SW480 (cell line): ENCODE measurements at regions not wholly inside any gene's neighbourhood (a gene's known extent, or its start where the extent isn't known, plus 50 kb on each side); places are given as distances from the start of the nearest gene placed in this dataset.
"Not testable (repeated sequence)": the region's sequence is repeated elsewhere in the genome, so short reads cannot be mapped to it uniquely, and the experiment has no call there.

Source experiments
- DNase-seq: peaks from one replicate; pipeline ENCODE4 v3.0.0-alpha.2; 2016; ENCODE audit warnings: low spot score

DNA sequence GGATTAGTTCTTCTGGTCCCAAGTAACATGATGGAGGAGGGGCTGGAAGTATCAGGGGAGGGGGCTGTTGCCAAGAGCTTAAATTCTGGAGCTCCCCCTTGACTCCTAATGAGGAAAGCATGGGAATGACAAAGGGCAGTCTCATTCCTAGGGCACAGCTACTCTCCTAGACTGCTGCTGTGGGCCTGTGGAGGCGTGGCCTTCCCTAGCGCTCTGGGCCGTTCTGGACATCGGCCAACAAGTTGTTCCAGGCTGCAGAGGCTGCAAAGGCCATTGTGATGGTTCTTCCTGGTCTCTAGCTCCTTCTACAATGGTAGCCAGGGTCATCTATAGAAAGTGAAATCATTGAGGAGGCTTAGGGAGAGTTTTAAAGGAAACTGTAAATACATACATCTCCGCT, 916.6 kb downstream of the DIAPH3 start:
- DNase-seq = peak; percentile 17

DNA sequence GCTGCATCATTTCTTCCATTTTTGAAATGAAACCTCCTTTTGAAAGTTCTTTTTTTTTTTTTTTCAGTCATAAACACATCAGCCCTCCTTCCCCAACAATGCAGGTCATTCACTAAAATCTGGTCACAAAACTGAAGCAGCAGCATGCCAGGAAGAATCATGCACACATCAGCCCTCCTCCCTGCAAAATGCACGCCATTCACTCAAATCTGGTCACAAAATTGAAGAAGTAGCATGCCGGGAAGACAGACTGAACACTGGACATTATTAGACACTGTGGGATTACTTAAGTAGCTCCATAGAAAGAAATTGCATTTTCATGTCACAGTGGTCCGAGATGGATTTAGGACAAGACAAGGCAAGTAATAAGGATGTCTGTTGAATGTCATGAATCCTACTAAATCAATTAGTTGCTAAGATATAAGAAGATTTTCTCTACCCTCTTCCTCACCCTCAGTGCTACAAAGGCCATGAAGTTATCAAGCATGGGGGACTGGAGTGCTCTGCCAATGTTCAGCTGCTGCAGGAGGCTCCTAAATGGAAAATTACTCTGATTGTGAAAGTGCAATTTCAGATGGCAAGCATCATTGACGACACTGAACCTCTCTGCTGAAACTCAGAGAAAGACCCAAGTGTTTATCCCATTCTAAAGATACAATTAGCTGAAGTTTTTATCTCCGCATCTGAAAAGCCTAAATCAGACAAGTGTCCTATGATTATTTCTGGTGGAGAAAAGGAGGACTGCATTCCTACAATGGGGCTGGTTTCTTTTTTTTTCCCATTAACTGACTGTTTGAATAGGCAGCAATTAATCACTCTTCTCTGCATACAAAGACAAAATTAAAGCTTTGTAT, 913.2 kb downstream of the DIAPH3 start:
- no peak for DNase-seq

DNA sequence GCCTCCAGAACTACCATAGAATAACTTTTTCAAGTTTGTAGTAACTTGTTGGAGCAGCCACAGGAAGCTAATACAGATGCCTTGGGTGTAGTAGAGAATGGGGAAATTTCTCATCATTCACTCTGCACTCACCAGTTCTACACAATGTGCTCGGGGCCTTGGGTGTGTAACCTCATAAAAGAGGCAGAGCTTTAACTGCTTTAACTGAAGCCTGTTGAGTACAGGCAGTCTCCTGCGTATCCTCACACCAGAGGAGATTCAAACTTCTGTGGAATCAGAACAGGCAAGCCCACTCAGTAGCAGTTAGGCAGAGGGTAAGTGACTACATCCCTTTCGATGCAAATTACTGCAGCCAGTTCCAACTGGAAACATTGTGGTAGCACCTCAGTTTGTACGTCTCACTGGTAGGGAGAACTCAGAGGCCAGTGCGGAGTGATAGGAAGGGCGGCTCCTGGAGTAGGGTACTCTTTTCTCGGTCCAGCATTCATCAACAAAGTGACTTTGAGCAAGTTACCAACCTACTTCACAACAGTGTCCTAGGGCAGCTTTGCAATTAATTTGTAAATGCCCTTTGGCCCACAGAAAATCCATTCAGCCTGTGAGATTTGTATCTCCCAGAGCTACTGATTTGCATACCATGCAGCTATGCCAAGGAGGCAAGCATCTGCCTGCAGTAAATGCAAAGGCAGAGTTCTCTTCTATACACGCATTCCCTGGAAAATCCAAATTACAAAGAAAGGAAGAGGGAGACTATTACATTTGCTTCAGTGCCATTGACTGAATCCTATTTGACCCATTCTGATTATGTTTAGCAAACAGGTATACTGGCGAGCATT, 904.3 kb downstream of the DIAPH3 start:
- DNase-seq = no peak

DNA sequence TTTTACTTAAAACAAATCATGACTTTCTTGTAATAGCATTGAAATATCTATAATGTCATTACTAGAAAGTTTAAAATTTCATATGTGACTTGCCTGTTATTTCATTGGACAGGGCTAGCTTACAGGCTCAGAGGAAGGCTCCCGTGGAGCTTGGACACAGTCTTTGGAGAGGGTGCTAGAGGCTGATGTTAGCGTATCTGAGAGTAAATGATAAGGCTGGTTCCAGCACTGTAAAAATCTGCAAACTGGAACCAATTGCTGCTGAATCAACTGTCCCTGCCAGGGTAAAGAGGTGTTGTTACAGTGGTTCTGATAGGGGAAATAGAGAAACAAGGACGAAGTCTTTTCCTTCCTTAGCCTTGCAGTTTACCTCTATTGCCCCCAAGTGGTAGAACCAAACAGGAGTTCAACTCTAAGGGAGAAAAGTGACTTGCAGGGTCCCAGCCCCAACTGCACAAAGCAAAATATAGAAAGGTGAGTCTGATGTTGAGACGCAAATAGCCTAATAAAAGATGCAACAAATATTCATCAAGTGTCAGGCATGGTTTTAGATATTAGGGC, 901.7 kb downstream of the DIAPH3 start:
- DNase-seq = no peak

DNA sequence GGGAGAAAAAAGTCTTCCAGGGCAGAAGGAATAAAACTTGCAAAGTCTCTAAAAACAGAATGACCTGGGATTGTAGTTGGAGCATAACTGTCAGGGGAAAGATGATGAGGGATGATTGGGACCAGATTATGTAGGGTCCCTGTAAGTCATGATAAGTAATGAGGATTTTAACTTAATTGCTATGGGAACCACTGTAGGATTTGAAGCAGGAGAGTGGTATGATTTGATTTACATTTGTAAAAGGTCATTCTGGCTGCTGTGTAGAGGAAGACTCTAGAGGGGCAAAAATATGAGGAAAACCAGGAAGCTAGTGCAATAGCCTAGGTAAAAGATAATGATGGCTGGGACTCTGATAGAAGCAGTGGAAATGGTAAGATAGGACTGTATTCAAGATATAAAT, 900.2 kb downstream of the DIAPH3 start:
- no peak for DNase-seq

DNA sequence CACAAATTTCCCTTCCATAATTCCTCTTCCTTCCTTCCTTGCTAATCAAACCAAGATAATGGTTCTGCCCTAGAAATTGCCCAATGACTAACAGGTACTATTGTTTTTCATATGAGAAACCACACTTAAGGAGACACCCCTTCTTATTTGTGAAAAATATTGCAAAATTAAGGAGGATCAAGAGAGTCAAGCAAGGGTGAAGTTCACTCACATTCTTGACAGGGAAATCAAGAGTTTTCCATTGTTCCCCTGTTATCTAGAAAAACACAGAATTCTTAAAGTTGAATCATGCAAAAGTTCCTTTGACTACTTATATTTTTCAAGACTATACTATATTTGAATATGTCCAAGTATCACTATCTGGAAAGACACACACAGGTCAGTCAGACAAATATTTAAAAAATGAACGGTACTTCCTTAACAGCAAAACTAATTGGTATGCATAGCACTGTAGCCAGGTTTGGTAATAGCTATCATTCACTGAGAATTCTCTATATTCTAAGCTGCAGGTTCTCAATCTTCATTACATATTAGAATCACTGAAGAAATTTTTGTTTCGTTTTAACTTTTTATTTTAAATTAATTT, 897.2 kb downstream of the DIAPH3 start:
- DNase-seq = no peak

DNA sequence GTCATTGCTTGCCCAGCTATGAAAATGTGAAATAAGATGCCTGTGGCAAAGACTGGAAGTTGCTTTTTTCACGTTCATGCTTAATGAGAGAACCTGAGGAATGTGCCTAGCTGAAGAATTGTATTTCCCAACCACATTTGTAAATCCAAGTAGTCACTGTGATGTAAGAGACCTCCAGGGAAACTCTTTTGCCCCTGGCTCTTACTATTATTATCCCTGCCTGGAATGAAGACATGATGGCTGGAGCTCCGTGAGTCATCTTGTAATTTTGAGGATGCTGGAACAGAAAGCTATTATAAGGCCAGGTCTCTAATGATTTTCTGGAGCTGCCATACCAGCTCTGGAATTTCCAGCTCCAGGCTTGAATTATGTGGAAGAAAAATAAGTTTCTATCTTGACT, 894.3 kb downstream of the DIAPH3 start:
- no peak for DNase-seq

DNA sequence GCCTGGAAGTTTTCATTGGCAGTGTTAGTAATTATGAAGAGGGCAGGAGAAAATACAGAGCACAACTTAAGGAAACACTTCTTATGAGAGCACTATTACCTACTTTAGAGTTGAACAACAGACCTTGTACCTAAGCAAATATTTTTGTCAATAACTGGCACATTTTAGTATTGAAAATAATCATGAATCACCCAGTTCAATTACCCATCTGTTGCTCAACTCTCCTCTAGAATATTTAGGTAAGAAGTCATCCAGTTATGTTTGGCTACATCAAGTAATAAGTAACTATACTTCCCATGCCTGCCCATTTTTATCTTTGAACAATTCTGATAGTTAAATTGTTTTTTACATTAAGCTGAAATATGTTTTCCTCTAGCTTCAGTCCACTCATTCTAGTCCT, 893.4 kb downstream of the DIAPH3 start:
- DNase-seq = no peak

DNA sequence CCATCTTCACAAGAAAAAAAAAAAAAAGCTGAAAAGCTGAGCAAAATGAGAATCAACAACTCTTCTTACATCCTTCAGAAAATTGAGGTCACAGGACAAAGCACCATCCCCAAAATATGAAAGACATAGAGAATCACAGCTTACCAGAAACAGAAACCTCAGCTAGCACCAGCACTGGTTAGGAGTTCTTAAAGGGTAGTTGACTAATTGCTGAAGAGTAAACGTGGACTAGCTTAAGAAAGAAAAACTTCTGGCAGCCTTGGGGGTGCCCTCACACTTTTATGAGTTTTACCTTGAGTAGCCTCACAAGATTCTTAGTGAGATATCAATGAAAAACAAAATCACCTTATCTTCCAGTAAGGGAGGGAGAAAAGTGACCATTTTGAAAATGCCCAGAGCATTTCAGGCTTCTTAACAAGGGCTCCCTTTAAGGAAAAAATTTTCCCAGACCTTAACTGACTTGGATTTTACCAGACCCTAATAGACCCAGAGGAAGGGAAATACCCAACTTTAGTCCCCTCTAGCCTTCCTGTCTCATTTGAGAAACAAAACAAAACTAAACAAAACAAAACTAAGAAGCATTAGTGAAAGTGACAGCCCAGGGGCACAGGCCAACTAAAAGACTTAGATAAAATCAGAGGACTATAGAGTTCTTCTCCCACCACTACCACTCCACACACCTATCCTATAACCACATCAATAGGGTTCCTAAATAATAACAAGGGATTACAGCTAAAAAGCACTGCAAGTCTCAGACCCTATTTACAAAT, 888.6 kb downstream of the DIAPH3 start:
- DNase-seq = no peak

DNA sequence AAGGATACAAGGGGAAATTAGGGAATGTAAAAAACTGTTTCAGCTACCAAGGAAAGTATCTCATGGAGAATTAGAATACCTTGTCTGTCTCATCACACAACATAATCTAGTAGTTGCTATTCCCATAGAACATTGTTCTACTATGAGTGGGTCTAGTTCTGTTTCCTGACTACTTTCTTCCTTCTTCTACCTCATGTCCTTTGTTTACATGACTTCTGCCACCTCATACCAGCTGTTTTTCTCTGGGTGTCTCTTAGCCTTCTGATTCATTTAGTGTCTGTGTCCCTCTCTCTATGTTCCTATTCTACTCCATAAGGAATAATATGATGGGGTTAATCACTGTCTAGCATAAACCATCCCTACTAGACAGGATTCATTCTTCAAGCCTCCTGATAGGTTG, 887.3 kb downstream of the DIAPH3 start:
- no peak for DNase-seq

DNA sequence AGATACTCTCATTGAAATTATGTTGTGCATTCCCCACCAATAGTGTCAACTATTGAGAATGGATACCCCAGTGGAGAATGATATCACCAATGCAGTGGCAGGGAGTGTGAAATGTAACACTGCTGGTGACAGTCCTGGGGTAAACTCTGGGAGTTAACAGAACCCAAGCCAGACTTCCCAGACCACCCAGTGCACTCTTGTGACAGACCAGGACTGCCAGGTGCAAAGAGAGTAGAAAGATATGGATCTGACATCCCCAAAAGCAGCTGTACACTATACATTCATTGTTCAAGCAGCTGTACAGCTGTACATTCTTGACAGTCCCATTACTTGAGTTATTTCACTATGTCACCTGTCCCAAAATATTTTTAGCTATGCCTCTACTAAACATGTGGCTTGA, 886.6 kb downstream of the DIAPH3 start:
- DNase-seq = no peak

DNA sequence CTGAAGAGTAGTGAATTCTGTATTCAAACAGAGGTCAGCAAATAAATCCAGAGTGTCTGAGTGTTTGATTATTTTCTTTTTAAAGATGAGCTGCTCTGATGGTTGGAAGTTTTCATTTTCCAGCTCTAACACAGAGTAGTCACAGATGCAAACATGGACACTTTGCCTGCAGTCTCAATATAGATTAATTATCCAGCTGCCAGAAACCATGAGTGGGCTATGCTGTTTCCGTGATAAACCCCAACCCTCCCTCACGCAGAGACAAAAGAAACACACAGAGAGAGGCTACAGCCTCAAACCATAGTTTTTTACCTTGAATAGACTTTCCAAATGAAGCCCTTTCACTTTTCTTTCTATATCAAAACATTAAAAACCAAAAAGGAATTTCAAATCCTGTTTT, 884.7 kb downstream of the DIAPH3 start:
- no peak for DNase-seq

DNA sequence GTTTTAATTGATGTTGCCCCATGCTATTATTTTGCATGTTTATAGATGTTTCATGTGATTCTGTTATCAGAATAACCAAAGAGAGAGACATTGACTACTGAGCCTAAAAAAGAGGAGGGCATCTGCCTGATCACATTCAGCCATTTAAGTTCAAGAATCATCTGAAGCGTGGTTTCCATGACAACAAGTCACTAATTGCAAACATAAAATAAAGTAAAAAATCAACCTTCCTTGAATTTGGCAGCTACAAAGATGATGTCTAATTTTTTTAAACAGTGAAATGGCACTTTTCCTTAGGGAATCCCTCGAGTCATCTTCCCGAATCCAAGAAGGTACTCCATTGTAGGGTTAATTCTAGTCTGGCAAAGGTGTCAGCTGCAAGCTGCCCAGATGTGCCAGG, 884.2 kb downstream of the DIAPH3 start:
- DNase-seq = no peak

DNA sequence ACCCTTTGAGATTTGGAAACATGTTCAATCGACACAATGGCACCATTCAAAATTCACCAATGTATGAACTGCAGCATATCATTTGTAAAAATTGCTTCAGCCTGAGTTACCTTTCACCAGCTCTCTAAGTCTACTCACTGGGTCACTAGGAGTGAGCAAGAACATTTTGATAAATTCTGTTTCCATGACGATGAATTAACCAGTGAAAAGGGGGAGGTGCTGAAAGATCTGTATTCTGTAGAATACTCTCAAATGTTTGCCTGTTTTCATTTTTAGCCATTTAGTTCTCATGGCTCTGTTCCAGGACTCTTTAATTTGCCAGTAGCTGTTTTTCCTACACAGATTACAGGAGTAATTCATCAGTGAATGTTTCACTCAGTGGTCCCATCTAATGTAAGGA, 883.4 kb downstream of the DIAPH3 start:
- no peak for DNase-seq

DNA sequence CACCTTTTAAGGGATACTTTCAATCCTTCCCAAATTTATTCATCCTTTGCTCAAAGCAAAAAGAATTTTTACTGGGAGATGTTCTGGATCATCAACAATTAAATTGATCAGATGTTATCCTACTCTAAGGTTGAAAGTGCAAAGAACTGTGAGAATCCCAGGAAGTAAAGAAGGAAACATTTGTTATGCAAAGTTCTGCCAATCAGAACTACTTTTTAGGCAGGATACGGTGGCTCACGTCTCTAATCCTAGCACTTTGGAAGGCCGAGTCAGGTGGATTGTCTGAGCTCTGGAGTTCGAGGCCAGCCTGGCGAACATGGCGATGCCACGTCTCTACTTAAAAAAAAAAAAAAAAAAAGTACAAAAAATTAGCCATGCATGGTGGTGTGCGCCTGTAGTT, 882.3 kb downstream of the DIAPH3 start:
- DNase-seq = no peak

DNA sequence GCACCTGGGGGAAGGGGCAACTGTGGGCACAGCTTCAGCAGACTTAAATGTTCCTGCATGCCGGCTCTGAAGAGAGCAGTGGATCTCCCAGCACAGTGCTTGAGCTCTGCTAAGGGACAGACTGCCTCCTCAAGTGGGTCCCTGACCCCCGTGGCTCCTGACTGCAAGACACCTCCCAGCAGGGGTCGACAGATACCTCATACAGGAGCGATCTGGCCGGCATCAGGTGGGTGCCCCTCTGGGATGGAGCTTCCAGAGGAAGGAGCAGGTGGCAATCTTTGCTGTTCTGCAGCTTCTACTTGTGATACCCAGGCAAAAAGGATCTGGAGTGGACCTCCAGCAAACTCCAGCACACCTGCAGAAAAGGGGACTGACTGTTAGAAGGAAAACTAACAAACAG, 871.5 kb downstream of the DIAPH3 start:
- DNase-seq = not testable (repeated sequence)

DNA sequence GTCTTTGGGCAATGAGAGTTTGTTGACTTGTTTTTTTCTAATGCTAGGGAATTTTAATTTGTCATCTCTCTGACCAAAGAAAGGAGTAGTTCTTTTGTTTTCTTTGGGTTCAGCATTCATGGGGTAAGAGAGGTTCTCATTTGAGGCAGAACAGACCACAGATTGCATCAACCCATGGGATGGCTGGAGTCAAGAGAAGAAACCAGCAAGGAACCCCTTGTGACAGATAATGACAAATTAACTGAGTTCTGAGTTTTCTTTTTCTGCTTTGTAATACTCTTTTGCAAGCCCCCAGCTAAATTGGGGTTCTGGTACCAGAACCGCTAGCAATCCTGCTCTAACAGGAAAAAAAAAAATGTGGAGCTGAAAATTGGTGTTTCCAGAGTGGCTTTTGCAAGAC, 864.1 kb downstream of the DIAPH3 start:
- DNase-seq = no peak

DNA sequence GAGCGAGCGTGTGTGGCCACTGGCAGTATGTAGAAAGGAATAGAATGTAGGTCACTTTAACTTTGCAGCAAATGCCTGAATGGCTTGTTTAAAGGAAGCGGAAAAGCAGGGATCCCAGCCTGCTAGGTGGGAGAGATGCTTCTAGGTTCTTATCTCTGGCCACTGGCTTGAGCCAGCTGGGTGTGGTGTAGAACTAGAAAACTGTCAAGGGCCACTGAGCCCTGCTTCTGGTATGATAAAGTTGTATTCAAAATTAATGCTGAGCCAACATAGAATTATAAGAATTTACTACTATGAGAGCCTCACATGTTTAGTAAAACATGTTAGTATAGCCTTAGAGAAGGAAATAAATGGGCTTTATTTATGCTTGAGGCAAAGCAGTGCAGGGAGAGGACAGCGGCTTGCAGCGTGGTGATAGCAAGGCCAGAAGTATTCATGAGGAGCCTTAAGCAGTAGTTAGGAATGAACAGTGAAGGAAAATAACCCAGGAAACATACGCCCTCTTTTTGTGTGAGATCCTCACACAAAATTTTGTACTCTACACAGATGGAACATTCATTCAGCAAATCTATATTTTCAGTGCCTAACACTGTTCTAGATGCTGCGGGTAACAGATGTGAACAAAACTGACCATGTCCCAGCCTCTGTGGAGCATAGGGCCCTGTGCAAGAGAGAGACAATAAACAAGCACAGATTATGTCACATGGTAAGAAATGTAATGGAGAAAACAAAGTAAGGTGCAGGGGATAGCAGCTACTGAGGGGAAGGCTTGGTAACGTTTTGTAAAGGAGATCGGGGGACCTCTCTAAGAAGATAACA, 863.2 kb downstream of the DIAPH3 start:
- no peak for DNase-seq

DNA sequence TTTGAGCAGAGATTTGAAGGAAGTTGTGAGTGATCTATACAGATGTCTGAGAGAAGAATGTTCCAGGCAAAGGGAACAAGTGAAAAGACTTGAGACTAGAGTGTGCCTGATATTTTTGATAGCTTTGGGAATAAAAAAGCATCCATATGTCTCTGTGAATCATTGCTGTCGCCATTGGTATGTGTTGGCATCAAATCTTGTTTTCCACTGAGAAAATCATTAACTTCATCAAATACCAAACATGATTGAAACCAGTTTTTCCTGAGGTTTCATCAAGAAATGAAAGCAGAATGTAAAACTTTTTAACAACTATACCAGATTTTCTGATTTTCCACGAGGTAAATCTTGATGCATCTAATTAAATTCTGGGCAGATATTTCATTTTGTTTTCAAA, 862.6 kb downstream of the DIAPH3 start:
- no peak for DNase-seq

DNA sequence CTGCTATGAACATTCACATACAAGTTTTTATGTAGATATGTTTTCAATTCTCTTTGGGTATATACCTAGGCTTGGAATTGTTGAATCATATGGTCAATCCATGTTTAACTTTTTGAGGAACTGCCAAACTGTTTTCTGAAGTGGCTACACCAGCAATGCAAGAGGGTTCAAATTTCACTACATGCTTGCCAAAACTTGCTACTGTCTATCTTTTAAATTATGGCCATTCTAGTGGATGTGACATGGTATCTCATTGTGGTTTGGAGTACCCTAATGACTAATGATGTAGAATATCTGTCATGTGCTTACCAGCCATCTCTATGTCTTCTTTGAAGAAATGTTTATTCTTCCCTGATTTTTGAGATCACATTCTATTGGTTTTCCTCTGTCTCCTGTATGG, 860.3 kb downstream of the DIAPH3 start:
- no peak for DNase-seq

DNA sequence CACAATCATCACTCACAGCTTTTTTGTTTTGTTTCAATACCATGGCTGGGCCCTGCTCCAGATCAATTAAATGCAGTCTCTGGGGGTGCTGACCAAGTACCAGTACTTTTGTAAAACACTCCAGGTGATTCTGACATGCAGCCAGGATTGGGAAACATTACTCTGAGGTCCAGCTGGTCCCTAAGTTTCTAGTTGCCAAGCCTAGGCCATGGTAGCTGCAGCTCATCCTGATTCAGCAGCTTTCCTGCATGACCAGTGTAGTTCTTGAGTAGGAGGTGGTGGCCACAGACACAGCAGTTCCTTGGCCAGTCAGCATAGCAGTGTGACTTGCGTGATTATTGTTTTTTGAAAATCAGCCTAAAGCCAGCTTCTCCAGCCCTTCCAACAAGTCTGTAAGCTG, 859.1 kb downstream of the DIAPH3 start:
- no peak for DNase-seq
